SH-SY5Y (cell line): ENCODE measurements at regions not wholly inside any gene's neighbourhood (a gene's known extent, or its start where the extent isn't known, plus 50 kb on each side); places are given as distances from the start of the nearest gene placed in this dataset.

Experiments
- GATA2 ChIP-seq: IDR thresholded peaks from 2 replicates; pipeline ENCODE4 v1.6.1; 2011; ENCODE audit warnings: mild to moderate bottlenecking, low read depth, low read length
- GATA3 ChIP-seq: IDR thresholded peaks from 2 replicates; pipeline ENCODE4 v1.6.1; 2011; ENCODE audit warnings: low read depth, mild to moderate bottlenecking, low read length, moderate library complexity

- no peak for TF ChIP-seq GATA3
- TF ChIP-seq GATA2: no peak
Observed at GRCh38 chr11:111193924-111194490, 51.5 kb upstream of the POU2AF2 start.
